Astrocyte of the hippocampus (primary cell): ENCODE measurements at regions not wholly inside any gene's neighbourhood (a gene's known extent, or its start where the extent isn't known, plus 50 kb on each side); places are given as distances from the start of the nearest gene placed in this dataset.

Experiments used
- DNase-seq: peaks from one replicate; pipeline ENCODE4 v3.0.0; 2011; ENCODE audit warnings: low read depth, low spot score

DNA sequence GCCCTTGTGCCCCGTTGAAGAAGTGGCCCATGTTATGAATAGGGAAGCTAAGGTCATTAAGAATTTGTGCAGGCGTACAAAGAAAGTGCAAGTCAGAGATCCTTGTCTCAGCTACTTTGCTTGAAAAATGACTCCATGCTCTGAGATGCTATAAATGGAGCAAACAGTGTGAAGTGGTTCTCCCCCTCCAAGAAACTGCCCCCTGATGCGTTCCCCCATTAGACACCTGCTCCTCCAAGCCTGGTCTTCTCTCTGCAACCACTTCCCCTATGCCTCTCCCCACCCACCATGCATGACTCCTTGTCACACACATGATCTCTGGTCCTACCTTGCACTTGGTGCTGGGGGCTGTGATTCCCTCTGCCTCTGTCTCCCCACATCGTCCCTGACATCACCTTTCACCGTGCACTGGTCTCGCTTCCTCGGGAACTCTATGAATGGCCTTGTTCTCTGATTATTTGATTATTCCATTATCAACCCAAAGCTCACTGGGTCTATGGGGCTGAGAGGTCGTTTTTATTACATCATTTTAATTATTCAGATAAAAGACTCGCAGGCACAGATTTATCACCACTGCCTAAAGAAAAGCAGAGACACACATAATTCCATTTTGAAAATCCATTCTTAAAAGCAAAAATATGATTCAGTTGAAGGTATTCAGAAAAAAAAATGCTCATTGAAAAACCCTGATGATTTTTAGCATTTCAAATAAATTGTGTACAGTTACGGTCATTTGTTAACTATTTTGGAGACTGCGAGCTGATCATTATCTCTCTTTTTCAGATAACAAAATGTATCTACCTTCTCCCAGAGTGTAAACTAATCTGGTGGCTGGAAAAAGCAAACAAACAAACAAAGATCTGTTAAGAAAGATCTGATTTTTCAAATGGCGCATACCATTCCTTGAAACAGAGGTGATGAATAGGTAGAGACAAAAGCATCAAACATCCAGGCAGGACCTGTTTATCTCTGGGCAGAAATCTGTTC is 294.9 kb downstream of the SOX11 start:
- no peak for DNase-seq

DNA sequence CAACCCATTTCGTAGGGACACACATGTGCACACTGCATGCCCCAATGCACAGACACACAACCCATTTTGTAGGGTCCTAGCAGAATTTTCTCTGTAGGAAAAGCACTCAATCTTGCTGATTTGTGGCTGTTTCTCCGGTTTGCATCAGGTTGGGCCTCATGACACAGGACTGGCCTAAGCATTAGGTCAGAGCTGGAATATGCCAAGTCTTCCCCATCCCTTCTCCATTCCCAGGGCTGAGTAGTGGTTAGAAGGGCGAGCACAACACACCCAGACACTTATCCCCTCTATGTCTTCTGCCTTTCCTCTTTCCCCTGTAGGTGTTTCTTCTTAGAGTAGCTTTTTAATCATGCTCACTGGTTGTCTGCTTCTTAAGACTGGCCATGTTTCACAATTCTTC is 295.9 kb downstream of the SOX11 start:
- no peak for DNase-seq

DNA sequence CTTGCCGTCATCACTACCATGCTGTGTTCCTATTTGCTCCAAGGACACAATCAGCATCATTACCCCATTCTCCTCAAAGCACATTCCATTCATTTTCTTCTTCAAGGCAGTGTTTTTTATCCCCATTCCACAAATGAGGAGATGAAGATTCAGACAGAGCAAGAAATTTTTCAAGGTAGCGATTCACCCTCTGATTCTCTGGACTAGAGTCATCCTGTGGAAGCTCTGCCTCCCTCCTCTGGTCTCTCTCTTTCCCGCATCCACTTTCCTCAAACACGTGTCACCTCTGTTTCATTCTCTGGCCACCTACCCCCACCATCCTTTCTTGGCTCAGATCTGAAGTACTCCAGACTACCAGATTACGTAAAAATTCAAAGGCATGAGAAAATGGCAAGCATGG is 297.9 kb downstream of the SOX11 start:
- DNase-seq: peak; percentile 37

DNA sequence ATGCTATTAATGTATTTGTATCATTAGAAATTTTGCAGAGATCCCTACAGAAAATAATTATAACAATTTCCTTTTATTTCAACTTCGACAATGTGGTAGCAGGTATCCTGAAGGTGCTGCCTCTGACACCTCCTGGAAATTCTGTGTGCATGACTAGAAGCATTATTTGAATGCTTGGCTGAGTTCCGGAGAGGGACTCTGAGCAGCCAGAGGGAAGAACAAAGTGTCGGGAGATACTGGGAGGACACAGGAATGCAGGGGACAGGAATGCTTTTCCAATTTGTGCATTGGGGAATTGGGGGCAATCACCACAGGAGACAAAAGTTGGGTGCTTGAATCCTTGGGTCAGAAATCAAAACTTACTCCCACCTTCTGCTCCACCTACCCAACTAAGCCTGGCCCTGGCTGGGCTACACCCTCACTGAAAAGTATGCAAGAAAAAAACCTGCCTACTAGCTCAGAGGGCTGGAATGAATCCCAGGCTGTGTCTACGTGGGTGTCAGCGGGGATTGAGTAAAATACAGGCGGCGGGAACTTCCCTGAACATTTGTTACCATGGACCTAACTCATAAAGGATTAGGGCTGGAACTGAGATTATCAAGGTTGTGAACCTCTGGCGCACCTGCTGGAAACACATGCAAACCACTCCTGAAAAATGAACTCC is 299.3 kb downstream of the SOX11 start:
- peak; percentile 78 for DNase-seq

DNA sequence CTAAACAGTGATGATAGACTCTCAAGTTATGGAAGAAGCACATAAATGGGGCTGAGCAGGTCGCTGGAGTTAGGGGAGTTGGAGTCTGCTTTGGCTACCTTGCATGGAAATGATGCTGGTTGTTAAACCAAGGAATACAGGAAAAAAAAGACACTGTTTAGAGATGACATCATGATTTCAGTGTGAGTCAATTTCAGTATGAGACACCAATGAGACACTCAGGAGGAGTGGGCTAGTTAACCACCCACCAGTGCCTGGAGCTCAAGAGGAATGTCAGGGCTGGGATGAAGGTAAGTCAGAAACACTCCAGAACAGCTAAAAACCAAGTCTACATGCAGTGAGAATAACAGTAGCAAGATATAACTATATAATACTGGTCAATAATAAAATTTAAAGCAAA is 303.6 kb downstream of the SOX11 start:
- DNase-seq: peak; percentile 29

DNA sequence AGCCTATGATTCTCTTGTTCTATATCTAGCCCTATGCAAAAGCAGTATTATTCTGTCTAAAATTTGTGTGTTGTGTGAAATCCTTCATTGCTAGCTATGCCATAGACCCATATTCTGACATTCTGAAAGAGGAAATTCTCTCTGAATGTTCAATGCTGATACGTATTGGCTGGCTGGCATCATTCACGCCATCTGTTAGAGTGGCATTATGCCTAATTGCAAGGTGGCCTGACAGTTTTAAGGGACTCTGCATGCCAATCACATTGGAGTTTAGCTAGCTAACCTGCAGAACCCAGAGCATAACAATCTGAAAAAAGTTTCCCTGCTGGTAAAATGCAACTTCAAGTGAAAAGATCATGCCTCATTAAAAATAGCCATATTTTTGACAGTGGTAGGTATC is 316.0 kb downstream of the SOX11 start:
- DNase-seq: no peak

DNA sequence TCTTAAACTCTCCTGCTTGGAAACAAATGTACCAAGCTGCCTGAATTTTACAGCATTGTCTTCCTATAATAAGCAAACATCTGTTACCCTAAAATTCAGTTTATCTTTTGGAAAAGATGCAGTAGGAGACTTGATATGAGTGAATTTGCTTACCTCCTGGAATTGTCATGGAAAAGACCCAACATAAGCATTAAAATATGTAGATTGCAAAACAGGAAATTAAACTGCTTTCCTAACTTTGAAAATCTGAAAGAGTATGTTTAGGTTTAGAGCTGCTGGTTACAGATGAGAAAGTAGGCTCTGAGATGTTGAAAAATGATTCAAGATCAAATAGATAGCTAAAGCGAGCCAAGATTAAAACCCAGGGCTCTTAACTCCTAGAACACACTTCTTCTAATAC is 316.5 kb downstream of the SOX11 start:
- no peak for DNase-seq

DNA sequence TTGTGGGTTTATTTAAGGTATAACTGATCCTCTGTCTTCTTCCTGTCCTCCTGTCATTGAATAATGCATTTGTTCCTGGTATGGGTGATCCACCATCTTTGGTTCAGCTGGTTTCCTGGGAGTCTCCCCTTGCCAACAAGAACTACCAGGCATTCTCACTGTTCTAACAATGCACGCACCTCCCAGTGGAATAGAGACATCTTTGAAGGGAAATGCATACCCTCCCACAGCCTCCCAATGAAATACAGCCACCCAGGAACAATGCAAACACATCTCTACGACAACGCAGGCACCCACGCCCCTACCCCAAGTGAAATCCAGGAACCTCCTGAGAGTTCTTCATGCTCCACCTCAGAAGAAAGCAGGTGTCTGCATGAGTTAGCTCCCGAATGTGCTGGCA is 318.0 kb downstream of the SOX11 start:
- DNase-seq: no peak

DNA sequence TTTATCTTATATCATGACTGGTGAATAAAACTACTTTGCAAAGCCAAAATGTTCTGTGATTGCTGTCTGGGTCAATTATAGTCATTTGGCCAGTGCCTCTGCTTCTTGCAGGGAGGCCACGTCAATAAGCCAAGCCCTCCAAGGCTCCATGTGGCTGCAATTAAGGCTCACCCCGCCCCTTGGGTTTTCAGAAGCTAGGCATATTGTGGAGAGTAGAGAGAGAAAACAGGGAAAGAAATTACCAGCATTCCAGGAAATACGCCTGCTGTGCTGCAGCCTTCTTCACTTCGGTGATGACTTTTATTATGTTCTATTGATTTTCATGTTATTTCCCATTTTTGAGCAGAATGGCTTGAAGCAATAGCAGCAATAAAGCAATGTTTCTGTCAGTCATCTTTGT is 319.7 kb downstream of the SOX11 start:
- no peak for DNase-seq

DNA sequence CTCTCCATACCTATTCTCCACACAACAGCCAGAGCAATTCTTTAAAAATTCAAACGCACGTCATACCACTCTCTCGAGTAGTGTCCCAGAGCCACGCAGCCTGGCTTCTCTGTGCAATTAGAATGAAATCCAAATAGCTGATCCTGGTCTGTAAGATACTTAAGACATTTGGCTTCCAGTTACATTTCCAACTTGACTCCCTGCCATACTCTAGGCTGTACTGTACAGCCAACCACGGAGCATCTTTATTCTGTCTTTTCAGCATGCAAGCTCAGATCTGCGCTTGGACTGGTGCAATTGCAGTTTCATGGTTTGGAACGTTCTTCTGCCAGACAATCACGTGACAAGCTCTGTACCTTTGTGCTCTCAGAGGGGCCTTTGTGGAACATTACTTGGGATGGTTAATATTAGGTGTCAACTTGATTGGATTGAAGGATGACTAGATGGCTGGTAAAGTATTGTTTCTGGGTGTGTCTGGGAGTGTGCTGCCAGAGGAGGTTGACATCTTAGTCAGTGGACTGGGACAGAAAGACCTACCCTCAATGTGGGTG is 325.6 kb downstream of the SOX11 start:
- DNase-seq: no peak

DNA sequence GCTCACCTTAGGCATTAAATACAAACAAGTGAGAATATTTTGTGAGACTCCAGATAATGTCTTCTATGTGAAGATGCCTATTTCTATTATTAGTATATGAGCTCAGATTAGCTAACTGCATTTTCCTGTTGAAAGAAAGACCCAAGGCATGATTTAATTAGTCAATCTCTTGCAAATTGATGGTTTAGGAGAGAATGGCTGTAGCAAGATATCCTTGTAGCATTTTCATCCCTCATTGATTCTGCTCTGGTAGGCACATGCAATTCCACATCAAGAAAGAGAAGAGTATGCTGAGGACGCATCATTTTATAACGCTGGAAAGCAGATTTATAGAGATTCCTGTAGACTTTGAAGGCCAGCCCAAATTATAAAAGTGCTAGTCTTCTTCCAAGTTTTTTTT is 332.0 kb downstream of the SOX11 start:
- no peak for DNase-seq

DNA sequence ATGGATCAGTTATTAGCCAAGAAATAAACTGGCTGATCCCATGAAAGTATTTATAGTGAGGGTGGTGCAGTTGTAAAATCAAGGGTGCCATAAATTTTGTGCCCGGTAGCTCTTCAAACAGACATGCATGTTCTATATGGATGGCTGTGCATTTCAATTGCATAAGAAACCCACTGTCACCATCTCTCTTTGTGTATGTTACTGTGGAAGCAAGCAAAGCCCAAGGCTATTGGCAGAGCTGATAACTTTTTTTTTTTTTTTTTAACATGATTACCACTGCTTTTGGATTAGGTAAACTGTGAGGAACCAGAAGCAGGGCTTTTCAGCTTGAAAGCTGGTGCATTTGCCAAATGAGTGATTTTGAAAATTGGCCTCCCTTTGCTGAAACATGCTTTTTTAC is 332.6 kb downstream of the SOX11 start:
- DNase-seq: no peak

DNA sequence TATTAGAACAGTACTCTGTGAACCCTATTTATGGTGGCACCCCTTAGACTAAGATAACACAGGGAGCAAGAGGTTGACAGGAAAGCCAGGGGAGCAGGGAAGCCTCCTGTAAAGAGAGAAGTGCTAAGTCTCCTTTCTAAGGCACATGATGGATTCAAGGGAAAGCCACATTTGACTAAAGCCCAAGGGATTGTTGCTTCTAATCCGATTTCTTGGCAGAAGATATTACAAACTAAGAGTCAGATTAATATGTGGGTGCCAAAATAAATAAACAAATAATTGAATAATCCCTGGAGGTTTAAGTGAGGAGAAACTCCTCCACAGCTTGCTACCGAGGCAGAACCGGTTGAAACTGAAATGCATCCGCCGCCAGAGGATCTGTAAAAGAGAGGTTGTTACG is 333.2 kb downstream of the SOX11 start:
- DNase-seq: peak; percentile 10

DNA sequence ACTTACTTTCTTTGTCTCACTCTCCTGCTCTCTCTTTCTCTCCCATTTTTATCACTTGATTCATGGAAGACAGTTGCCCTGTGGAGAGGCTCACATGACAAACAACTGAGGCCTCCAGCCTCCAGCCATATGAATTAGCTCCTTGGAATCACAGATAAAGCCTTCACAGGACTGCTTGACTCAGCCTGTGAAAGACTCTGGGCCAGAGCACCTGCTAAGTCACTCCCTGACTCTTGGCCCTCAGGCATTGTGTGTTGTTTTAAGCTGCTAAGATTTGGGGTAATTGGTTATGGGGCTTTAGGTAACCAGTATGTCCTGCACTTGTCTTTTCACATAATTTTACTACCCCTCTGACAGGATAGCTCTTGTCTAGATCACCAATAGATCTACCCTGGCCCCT is 334.9 kb downstream of the SOX11 start:
- no peak for DNase-seq

DNA sequence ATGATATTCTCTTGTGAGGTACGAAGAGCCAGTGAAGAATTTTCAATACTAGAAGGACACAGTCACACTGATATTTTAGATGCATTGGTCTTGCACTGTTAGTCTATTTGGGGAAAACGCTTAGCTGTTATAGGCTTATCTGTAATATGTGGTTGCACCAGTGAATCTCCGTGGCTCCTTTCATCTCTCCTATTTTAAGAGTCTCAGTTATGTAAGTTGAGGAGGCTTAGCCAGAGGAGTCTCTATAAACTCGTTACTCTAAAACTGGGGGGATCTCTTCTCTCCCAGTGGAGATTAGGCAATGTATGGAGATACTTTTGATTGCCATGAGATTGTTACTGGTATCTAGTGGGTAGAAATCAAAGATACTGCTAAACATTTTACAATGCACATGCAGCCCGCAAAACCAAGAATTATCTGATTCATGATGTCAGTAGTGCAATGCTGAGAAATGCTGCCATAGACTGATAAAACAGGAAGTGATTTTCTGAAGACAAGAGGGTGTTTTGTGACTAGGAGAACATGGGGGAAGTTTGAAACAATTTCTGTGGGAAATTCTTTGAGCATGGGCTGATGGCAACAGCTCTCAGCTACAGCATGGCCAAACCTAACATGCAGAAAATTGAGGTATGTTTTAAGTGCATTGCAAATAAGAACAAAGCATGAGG is 339.1 kb downstream of the SOX11 start:
- DNase-seq: no peak

DNA sequence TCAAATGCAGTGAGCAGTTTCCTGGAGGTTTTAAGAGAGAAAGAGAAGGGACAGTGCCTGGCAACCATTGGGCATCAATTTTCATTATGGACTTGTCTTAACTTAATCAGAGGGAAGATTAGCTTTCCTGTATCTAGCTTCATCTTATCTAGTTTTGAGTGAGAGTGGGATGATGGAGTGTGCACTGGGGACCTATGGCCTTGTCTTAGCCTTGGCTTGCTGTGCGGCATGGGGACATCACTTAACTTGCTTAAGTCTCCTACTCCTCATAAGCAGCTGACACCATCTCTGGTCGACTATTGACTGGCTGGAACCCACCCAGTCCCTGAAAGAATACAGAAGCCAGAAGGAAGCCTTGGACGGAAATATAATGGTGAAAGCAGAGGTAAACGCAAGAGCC is 344.0 kb downstream of the SOX11 start:
- DNase-seq: no peak

DNA sequence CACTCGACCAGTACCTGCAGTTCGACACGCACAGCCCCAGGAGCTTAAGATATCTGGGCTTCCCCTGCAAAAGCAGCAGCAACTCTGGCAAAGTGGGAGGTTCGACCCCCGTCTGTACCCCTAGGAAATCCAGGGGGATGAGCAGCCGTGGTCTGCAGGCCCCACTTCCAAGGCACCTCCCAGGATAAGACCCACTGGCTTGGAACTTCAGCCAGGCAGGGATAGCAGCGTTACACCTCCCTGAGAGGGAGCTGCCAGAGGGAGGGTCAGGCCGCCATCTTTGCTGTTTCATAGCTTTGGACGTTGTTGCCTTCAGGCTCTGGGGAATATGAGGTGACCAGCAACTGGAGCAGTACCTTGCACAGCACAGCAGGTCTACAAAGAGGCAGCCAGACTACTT is 351.1 kb downstream of the SOX11 start:
- DNase-seq: no peak

DNA sequence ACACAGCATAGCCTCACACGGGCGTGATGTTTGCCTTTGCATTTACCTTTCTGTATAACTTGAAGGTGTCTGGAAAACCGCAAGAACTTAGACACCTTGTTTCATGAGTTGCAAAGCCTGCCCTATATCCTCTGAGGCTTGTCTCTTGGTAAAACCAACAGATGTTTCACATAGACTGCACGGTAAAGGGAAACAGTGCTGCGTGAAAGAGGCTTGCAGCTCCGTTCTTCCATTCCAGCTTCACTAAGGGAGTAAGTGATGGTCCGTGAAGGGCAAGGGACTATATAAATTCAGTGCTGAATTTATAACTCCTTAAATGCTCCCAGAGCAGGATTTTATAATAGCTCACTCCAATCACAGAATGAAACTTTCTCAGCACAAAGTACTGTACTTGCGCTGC is 360.5 kb downstream of the SOX11 start:
- DNase-seq: no peak

DNA sequence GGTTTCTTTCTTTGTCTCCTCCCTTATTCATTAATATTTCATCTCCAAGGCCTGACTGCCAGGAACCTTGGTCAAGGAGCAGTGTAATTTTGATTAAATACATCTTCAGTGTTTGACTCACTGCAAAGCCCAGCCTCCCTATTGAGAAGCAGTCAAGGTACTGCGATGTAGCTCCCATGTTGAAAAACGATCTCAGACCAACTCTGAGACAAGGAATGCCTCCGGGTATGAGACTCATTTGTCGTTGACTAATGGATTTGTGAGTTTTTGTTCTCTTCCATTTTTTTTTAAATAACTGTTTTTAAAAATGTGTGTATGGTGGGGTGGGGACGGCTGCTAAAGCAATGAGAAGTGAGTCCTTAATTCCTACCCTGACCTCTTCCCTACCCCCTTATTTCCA is 361.6 kb downstream of the SOX11 start:
- no peak for DNase-seq

DNA sequence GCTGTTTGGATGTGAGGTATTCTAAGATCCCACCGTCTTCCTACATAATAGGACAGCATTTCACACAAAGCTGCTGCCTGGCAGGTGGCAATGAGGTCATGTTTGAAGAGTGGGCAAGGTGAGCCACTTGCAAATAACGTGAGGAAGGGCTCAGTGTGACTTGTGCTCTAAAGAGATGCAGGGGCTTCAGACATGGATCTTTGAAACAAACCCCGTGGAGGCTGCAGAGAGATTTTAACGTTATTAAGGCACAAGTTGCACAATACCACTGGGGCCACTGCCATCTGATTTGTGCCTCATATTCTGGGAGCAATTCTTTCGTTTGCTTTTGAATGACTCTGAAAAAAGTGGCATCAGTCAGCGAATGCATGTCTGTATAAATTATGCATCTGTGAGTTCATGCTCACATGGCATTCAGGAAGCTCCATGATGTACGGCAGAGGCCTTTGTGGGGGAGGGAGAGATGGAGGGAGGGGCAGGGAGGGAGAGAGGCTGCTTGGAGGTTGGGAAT is 362.0 kb downstream of the SOX11 start:
- no peak for DNase-seq

DNA sequence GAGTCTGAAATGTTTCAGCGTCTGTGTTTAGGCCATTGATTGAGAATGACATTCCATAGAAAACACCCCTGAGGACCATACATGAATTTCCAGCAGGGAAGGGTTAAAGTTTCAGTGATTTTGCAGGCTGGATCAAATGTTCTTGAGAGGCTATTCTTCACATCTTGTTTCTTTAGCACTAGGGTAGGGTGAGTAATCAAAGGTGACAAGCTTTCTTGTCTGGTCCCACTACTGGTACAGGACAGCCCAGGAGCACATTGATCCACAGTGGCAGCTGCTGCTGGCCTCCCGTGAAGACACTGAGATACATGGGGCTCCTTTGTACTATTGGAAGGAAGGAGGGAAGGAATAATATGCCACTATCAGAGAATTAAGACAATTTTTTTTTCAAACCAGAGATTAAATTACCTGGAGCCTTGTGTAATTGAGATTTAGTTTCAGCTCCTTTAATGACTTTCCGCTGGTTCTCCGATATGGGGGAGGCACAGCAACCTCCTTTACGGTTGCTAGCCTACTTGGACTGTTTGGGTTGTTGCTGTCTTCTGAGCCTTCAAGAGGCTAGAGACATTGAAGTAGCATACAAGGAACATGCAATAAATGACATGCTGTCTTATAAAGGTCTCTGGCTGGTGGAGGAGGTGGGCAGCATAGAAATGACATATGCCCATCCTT is 368.9 kb downstream of the SOX11 start:
- no peak for DNase-seq

DNA sequence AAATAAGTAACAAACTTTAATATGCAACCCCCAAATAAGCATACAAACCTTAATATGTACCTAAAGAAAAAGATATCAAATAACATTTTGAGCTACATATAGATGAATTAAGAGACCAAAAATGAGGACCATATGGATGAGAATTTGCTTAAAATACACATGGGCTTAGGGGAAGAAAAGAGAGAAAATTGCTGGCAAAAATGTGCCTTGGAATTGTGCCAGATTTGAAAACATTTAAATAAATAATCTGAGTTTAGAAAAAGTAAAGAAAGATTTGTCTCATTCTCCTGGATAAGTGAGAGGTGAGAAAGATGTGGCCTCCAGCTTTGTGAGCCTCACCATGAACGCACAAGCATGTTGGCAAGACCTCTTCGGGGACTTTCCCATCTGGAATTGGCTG is 372.6 kb downstream of the SOX11 start:
- DNase-seq: no peak
